OCI-LY7 (cell line): ENCODE measurements at regions not wholly inside any gene's neighbourhood (a gene's known extent, or its start where the extent isn't known, plus 50 kb on each side); places are given as distances from the start of the nearest gene placed in this dataset.

Source experiments
- EZH2phosphoT487 ChIP-seq: fragments of 200-600 bp; sonication (generic); IDR thresholded peaks from 2 replicates; pipeline ENCODE4 v1.6.1; 2018; ENCODE audit warnings: low read depth, borderline replicate concordance, mild to moderate bottlenecking, mixed run types, antibody characterized with exemption, low read length, moderate library complexity, mixed read lengths
- TF ChIP-seq, protein P1 (sequence below): fragments of 200-600 bp; sonication (generic); conservative IDR thresholded peaks from 2 replicates; pipeline ENCODE4 v1.5.1; 2014; ENCODE audit warnings: mild to moderate bottlenecking, antibody characterized with exemption, low read length, moderate library complexity, mixed read lengths

- TF ChIP-seq, protein P1, sequence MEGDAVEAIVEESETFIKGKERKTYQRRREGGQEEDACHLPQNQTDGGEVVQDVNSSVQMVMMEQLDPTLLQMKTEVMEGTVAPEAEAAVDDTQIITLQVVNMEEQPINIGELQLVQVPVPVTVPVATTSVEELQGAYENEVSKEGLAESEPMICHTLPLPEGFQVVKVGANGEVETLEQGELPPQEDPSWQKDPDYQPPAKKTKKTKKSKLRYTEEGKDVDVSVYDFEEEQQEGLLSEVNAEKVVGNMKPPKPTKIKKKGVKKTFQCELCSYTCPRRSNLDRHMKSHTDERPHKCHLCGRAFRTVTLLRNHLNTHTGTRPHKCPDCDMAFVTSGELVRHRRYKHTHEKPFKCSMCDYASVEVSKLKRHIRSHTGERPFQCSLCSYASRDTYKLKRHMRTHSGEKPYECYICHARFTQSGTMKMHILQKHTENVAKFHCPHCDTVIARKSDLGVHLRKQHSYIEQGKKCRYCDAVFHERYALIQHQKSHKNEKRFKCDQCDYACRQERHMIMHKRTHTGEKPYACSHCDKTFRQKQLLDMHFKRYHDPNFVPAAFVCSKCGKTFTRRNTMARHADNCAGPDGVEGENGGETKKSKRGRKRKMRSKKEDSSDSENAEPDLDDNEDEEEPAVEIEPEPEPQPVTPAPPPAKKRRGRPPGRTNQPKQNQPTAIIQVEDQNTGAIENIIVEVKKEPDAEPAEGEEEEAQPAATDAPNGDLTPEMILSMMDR: no peak
- TF ChIP-seq EZH2phosphoT487: no peak
Measured at GRCh38 chr18:27249933-27250332, 64.8 kb upstream of the CHST9 start.
